ENCODE measurements at regions not wholly inside any gene's neighbourhood (a gene's known extent, or its start where the extent isn't known, plus 50 kb on each side); places are given as distances from the start of the nearest gene placed in this dataset.

DNA sequence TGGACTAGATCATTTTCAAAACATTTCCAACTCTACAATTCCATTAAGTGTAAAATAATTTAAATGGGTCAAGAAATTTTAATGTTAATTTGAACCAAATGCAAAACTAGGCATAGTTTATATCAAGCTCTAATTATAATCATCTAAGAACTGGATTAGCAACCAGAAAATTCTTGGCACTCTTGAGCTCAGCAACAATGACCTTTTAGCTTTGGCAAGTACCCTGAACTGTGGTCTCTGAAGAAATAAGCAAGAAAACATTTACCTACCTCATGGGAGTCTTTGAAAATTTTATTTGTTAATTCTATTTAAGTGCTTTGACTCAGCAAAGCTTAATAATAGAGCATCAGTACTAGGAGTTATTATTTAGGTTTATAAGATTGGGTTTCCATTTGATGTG, 313.2 kb downstream of the SATB2 start:
- DNase-seq (ENCODE audit: low spot score) = no peak
- Mint-ChIP-seq H3K9me3 (peaks cover 49% of the 10 kb centered on the region), H3K36me3 (peaks cover 28% of the 10 kb centered on the region), H3K27me3 (ENCODE audit: low read depth) (no peaks in the 10 kb centered on the region; the same call in 1 of the 2 replicates), H3K4me1 (no peaks in the 10 kb centered on the region), H3K27ac (no peak overlapping the region), H3K4me3 (no peak overlapping the region)
- TF ChIP-seq ZNF396 (CRISPR knock-in tag; IDR thresholded peaks at IDR 0.05; ENCODE audit: borderline replicate concordance) (no peak), IRF2 (CRISPR knock-in tag; IDR thresholded peaks at IDR 0.05; ENCODE audit: borderline replicate concordance, low read depth) (no peak), ZNF263 (CRISPR knock-in tag; IDR thresholded peaks at IDR 0.05; ENCODE audit: low read depth) (no peak), ZNF671 (CRISPR knock-in tag; IDR thresholded peaks at IDR 0.05) (no peak), ATF1 (CRISPR knock-in tag; IDR thresholded peaks at IDR 0.05) (no peak), ZNF232 (CRISPR knock-in tag; IDR thresholded peaks at IDR 0.05) (no peak), ZNF121 (CRISPR knock-in tag; IDR thresholded peaks at IDR 0.05) (no peak), SP1 (CRISPR knock-in tag; conservative IDR thresholded peaks at IDR 0.05) (no peak), RELA (CRISPR knock-in tag; IDR thresholded peaks at IDR 0.05; ENCODE audit: borderline replicate concordance) (no peak), NFE2L1 (CRISPR knock-in tag; IDR thresholded peaks at IDR 0.05) (no peak), EMX1 (CRISPR knock-in tag; IDR thresholded peaks at IDR 0.05) (no peak), ZNF219 (CRISPR knock-in tag; IDR thresholded peaks at IDR 0.05; ENCODE audit: borderline replicate concordance) (no peak), SOX15 (CRISPR knock-in tag; IDR thresholded peaks at IDR 0.05) (no peak)
- TF ChIP-seq, protein P1, sequence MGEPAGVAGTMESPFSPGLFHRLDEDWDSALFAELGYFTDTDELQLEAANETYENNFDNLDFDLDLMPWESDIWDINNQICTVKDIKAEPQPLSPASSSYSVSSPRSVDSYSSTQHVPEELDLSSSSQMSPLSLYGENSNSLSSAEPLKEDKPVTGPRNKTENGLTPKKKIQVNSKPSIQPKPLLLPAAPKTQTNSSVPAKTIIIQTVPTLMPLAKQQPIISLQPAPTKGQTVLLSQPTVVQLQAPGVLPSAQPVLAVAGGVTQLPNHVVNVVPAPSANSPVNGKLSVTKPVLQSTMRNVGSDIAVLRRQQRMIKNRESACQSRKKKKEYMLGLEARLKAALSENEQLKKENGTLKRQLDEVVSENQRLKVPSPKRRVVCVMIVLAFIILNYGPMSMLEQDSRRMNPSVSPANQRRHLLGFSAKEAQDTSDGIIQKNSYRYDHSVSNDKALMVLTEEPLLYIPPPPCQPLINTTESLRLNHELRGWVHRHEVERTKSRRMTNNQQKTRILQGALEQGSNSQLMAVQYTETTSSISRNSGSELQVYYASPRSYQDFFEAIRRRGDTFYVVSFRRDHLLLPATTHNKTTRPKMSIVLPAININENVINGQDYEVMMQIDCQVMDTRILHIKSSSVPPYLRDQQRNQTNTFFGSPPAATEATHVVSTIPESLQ (CRISPR knock-in tag; IDR thresholded peaks at IDR 0.05) = no peak
- TF ChIP-seq, protein P2, sequence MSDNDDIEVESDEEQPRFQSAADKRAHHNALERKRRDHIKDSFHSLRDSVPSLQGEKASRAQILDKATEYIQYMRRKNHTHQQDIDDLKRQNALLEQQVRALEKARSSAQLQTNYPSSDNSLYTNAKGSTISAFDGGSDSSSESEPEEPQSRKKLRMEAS (CRISPR knock-in tag; IDR thresholded peaks at IDR 0.05) = no peak
- TF ChIP-seq, protein P3, sequence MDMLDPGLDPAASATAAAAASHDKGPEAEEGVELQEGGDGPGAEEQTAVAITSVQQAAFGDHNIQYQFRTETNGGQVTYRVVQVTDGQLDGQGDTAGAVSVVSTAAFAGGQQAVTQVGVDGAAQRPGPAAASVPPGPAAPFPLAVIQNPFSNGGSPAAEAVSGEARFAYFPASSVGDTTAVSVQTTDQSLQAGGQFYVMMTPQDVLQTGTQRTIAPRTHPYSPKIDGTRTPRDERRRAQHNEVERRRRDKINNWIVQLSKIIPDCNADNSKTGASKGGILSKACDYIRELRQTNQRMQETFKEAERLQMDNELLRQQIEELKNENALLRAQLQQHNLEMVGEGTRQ (CRISPR knock-in tag; IDR thresholded peaks at IDR 0.05) = no peak
- POLR2A ChIA-PET = no interaction called here
- no peak for ATAC-seq
- CTCF ChIA-PET = no interaction called here

DNA sequence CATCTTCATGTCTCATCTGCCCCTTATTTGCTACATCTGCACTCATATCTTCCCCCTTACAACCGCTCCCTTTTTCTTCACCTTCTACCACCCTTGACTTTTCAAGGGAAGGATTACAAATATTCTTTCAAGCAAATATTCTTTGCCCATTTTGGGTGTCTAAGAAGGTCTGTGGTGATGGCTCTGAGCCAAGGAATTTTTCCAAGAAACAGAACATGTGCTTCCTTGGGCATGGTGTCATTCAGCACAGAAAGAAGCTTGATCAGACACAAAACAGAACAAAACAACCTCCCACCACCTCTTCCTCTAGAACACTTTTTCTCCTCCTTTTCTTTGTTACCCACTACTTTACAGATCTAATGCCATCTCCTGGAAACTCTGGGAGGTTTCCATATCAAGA, 313.7 kb downstream of the SATB2 start:
- Mint-ChIP-seq H3K27me3 (ENCODE audit: low read depth) (no peaks in the 10 kb centered on the region; the same call in 1 of the 2 replicates), H3K4me3 (no peak overlapping the region), H3K36me3 (peaks cover 28% of the 10 kb centered on the region), H3K4me1 (no peaks in the 10 kb centered on the region), H3K9me3 (peaks cover 50% of the 10 kb centered on the region), H3K27ac (no peak overlapping the region)
- ChIA-PET POLR2A (no interaction called here), CTCF (no interaction called here)
- DNase-seq (ENCODE audit: low spot score) (no peak), ATAC-seq (no peak)
- TF ChIP-seq TCF7 (CRISPR knock-in tag; IDR thresholded peaks at IDR 0.05; ENCODE audit: low read depth) (no peak), ZBTB21 (CRISPR knock-in tag; IDR thresholded peaks at IDR 0.05; ENCODE audit: borderline replicate concordance) (no peak), GTF2I (CRISPR knock-in tag; conservative IDR thresholded peaks at IDR 0.05) (no peak), FOXP1 (CRISPR knock-in tag; IDR thresholded peaks at IDR 0.05; ENCODE audit: borderline replicate concordance) (no peak), MYBL2 (CRISPR knock-in tag; IDR thresholded peaks at IDR 0.05) (no peak)
- TF ChIP-seq, protein P4, sequence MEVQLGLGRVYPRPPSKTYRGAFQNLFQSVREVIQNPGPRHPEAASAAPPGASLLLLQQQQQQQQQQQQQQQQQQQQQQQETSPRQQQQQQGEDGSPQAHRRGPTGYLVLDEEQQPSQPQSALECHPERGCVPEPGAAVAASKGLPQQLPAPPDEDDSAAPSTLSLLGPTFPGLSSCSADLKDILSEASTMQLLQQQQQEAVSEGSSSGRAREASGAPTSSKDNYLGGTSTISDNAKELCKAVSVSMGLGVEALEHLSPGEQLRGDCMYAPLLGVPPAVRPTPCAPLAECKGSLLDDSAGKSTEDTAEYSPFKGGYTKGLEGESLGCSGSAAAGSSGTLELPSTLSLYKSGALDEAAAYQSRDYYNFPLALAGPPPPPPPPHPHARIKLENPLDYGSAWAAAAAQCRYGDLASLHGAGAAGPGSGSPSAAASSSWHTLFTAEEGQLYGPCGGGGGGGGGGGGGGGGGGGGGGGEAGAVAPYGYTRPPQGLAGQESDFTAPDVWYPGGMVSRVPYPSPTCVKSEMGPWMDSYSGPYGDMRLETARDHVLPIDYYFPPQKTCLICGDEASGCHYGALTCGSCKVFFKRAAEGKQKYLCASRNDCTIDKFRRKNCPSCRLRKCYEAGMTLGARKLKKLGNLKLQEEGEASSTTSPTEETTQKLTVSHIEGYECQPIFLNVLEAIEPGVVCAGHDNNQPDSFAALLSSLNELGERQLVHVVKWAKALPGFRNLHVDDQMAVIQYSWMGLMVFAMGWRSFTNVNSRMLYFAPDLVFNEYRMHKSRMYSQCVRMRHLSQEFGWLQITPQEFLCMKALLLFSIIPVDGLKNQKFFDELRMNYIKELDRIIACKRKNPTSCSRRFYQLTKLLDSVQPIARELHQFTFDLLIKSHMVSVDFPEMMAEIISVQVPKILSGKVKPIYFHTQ (CRISPR knock-in tag; IDR thresholded peaks at IDR 0.05) = no peak
- TF ChIP-seq, protein P5, sequence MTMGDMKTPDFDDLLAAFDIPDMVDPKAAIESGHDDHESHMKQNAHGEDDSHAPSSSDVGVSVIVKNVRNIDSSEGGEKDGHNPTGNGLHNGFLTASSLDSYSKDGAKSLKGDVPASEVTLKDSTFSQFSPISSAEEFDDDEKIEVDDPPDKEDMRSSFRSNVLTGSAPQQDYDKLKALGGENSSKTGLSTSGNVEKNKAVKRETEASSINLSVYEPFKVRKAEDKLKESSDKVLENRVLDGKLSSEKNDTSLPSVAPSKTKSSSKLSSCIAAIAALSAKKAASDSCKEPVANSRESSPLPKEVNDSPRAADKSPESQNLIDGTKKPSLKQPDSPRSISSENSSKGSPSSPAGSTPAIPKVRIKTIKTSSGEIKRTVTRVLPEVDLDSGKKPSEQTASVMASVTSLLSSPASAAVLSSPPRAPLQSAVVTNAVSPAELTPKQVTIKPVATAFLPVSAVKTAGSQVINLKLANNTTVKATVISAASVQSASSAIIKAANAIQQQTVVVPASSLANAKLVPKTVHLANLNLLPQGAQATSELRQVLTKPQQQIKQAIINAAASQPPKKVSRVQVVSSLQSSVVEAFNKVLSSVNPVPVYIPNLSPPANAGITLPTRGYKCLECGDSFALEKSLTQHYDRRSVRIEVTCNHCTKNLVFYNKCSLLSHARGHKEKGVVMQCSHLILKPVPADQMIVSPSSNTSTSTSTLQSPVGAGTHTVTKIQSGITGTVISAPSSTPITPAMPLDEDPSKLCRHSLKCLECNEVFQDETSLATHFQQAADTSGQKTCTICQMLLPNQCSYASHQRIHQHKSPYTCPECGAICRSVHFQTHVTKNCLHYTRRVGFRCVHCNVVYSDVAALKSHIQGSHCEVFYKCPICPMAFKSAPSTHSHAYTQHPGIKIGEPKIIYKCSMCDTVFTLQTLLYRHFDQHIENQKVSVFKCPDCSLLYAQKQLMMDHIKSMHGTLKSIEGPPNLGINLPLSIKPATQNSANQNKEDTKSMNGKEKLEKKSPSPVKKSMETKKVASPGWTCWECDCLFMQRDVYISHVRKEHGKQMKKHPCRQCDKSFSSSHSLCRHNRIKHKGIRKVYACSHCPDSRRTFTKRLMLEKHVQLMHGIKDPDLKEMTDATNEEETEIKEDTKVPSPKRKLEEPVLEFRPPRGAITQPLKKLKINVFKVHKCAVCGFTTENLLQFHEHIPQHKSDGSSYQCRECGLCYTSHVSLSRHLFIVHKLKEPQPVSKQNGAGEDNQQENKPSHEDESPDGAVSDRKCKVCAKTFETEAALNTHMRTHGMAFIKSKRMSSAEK (CRISPR knock-in tag; IDR thresholded peaks at IDR 0.05; ENCODE audit: borderline replicate concordance) = no peak
- TF ChIP-seq, protein P6, sequence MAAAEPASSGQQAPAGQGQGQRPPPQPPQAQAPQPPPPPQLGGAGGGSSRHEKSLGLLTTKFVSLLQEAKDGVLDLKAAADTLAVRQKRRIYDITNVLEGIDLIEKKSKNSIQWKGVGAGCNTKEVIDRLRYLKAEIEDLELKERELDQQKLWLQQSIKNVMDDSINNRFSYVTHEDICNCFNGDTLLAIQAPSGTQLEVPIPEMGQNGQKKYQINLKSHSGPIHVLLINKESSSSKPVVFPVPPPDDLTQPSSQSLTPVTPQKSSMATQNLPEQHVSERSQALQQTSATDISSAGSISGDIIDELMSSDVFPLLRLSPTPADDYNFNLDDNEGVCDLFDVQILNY (CRISPR knock-in tag; IDR thresholded peaks at IDR 0.05) = no peak
- TF ChIP-seq, protein P7, sequence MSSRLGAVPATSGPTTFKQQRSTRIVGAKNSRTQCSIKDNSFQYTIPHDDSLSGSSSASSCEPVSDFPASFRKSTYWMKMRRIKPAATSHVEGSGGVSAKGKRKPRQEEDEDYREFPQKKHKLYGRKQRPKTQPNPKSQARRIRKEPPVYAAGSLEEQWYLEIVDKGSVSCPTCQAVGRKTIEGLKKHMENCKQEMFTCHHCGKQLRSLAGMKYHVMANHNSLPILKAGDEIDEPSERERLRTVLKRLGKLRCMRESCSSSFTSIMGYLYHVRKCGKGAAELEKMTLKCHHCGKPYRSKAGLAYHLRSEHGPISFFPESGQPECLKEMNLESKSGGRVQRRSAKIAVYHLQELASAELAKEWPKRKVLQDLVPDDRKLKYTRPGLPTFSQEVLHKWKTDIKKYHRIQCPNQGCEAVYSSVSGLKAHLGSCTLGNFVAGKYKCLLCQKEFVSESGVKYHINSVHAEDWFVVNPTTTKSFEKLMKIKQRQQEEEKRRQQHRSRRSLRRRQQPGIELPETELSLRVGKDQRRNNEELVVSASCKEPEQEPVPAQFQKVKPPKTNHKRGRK (CRISPR knock-in tag; IDR thresholded peaks at IDR 0.05; ENCODE audit: borderline replicate concordance) = no peak

Measured in WTC11 (cell line).